IMR-90 (cell line): ENCODE measurements at regions not wholly inside any gene's neighbourhood (a gene's known extent, or its start where the extent isn't known, plus 50 kb on each side); places are given as distances from the start of the nearest gene placed in this dataset.

Experiments used
- ATAC-seq: fragments of 200-7000 bp; cut with Tn5 transposase; 2 replicates; pipeline ENCODE4 v1.9.1; 2020; ENCODE audit warnings: low read depth, mild to moderate bottlenecking, moderate library complexity
- BruUV-seq: library from RNA; stranded (reverse); fragments of 400-500 nt; replicated peaks from 2 replicates; lab custom pipeline; 2021; lab: Mats Ljungman, UMichigan
- CTCF ChIA-PET: fragments of 300-600 bp; formaldehyde crosslinking; extraction: SDS; loops from one replicate; lab custom pipeline; 2021; ENCODE audit warnings: antibody characterized with exemption; lab: Yijun Ruan, JAX
- POLR2A ChIA-PET: fragments of 300-600 bp; sonication (Branson Sonifier 250); formaldehyde crosslinking; loops from one replicate; lab custom pipeline; 2022; ENCODE audit warnings: antibody characterized with exemption; ENCODE audit not compliant: unreplicated experiment; lab: Charles Lee
- DNase-seq: peaks from one replicate; pipeline ENCODE4 v3.0.0; 2013
- H2AFZ ChIP-seq: replicated peaks from 2 replicates; pipeline ENCODE3; 2013; ENCODE audit warnings: low read length, mild to moderate bottlenecking; ENCODE audit not compliant: poor library complexity
- H2AK5ac ChIP-seq: 2 replicates; pipeline ENCODE4 v1.6.1; 2013; ENCODE audit warnings: low read depth, low read length, inconsistent platforms
- H2AK9ac ChIP-seq: replicated peaks from 2 replicates; pipeline ENCODE3; 2013; ENCODE audit warnings: mild to moderate bottlenecking, low read depth, low read length, moderate library complexity; ENCODE audit not compliant: poor library complexity
- H2BK120ac ChIP-seq: 2 replicates; pipeline ENCODE4 v1.6.1; 2013; ENCODE audit warnings: low read depth, low read length, inconsistent platforms
- H2BK15ac ChIP-seq: 3 replicates; pipeline ENCODE4 v1.6.1; 2013; ENCODE audit warnings: low read depth, low read length, inconsistent platforms
- H2BK20ac ChIP-seq: 2 replicates; pipeline ENCODE4 v1.6.1; 2013; ENCODE audit warnings: low read depth, mild to moderate bottlenecking, inconsistent platforms, low read length, moderate library complexity
- H2BK5ac ChIP-seq: 2 replicates; pipeline ENCODE4 v1.6.1; 2013; ENCODE audit warnings: mild to moderate bottlenecking, low read depth, low read length, inconsistent platforms; ENCODE audit not compliant: poor library complexity, severe bottlenecking
- H3K14ac ChIP-seq: replicated peaks from 2 replicates; pipeline ENCODE4 v1.6.1; 2013; ENCODE audit warnings: low read depth, low read length, inconsistent platforms
- H3K18ac ChIP-seq: 2 replicates; pipeline ENCODE4 v1.6.1; 2013; ENCODE audit warnings: low read depth, low read length, control low read depth
- H3K23ac ChIP-seq: 2 replicates; pipeline ENCODE4 v1.6.1; 2013; ENCODE audit warnings: low read depth, low read length, inconsistent platforms
- H3K27ac ChIP-seq: 2 replicates; pipeline ENCODE4 v1.5.1; 2013; ENCODE audit warnings: mild to moderate bottlenecking, control low read depth, low read length; ENCODE audit not compliant: insufficient read depth
- H3K27me3 ChIP-seq: 2 replicates; pipeline ENCODE4 v1.6.1; 2013; ENCODE audit warnings: low read length; ENCODE audit not compliant: control insufficient read depth, insufficient read depth
- H3K36me3 ChIP-seq: 2 replicates; pipeline ENCODE4 v1.6.1; 2013; ENCODE audit warnings: low read length, mixed read lengths; ENCODE audit not compliant: control insufficient read depth, insufficient read depth
- H3K4ac ChIP-seq: 2 replicates; pipeline ENCODE4 v1.6.1; 2013; ENCODE audit warnings: low read depth, low read length, inconsistent platforms
- H3K4me1 ChIP-seq: 2 replicates; pipeline ENCODE4 v1.6.1; 2013; ENCODE audit warnings: low read length, mixed read lengths; ENCODE audit not compliant: control insufficient read depth, insufficient read depth
- H3K4me2 ChIP-seq: 2 replicates; pipeline ENCODE4 v1.6.1; 2013; ENCODE audit warnings: low read depth, mild to moderate bottlenecking, control low read depth, low read length, moderate library complexity
- H3K4me3 ChIP-seq: 2 replicates; pipeline ENCODE4 v1.5.1; 2013; ENCODE audit warnings: low read depth, mild to moderate bottlenecking, control low read depth, low read length, moderate library complexity; ENCODE audit not compliant: insufficient read depth
- H3K56ac ChIP-seq: 2 replicates; pipeline ENCODE4 v1.6.1; 2013; ENCODE audit warnings: low read length, inconsistent platforms; ENCODE audit not compliant: insufficient read depth; ENCODE audit errors: extremely low read depth
- H3K79me1 ChIP-seq, 2 experiments: 2 replicates each; pipeline ENCODE4 v1.6.1; 2013; ENCODE audit warnings: low read length in 2 of 2, inconsistent platforms in 1 of 2, low read depth in 1 of 2
- H3K9ac ChIP-seq: 2 replicates; pipeline ENCODE4 v1.6.1; 2013; ENCODE audit warnings: low read depth, low read length, control low read depth
- H3K9me1 ChIP-seq: 2 replicates; pipeline ENCODE4 v1.6.1; 2013; ENCODE audit warnings: low read length, inconsistent platforms; ENCODE audit not compliant: insufficient read depth
- H3K9me3 ChIP-seq: 2 replicates; pipeline ENCODE4 v1.6.1; 2013; ENCODE audit warnings: low read length; ENCODE audit not compliant: control insufficient read depth, insufficient read depth
- H4K20me1 ChIP-seq: 2 replicates; pipeline ENCODE4 v1.6.1; 2013; ENCODE audit warnings: low read length, inconsistent platforms; ENCODE audit not compliant: insufficient read depth
- H4K5ac ChIP-seq: 2 replicates; pipeline ENCODE4 v1.6.1; 2013; ENCODE audit warnings: mild to moderate bottlenecking, low read depth, low read length, control low read depth
- H4K8ac ChIP-seq, 2 experiments: 2 replicates each; pipeline ENCODE4 v1.6.1; 2013; ENCODE audit warnings: low read depth in 2 of 2, low read length in 2 of 2, control low read depth in 1 of 2, inconsistent platforms in 1 of 2
- H4K91ac ChIP-seq: 2 replicates; pipeline ENCODE4 v1.6.1; 2013; ENCODE audit warnings: low read depth, low read length, inconsistent platforms; ENCODE audit not compliant: insufficient read depth
- BHLHE40 ChIP-seq: fragments of 150-350 bp; IDR thresholded peaks from 2 replicates; pipeline ENCODE4 v1.6.1; 2016; ENCODE audit warnings: mild to moderate bottlenecking, low read depth, low read length
- CEBPB ChIP-seq: IDR thresholded peaks from 2 replicates; pipeline ENCODE4 v1.6.1; 2012; ENCODE audit warnings: low read depth, low read length, improper control_type of control experiment
- CHD1 ChIP-seq: IDR thresholded peaks from 2 replicates; pipeline ENCODE4 v1.6.1; 2012; ENCODE audit warnings: low read depth, low read length, improper control_type of control experiment
- CTCF ChIP-seq: conservative IDR thresholded peaks from 2 replicates; pipeline ENCODE4 v1.5.1; 2012; ENCODE audit warnings: mild to moderate bottlenecking, low read depth, low read length, improper control_type of control experiment
- ELK1 ChIP-seq: fragments of 150-350 bp; IDR thresholded peaks from 2 replicates; pipeline ENCODE4 v1.6.1; 2016; ENCODE audit warnings: low read depth, mild to moderate bottlenecking, low read length, moderate library complexity, borderline replicate concordance
- FOS ChIP-seq: fragments of 150-350 bp; IDR thresholded peaks from 2 replicates; pipeline ENCODE4 v1.6.1; 2016; ENCODE audit warnings: low read depth, low read length
- MAFK ChIP-seq: IDR thresholded peaks from 2 replicates; pipeline ENCODE4 v1.6.1; 2012; ENCODE audit warnings: low read depth, low read length, improper control_type of control experiment
- MAZ ChIP-seq: IDR thresholded peaks from 2 replicates; pipeline ENCODE4 v1.6.1; 2012; ENCODE audit warnings: low read depth, mild to moderate bottlenecking, low read length, improper control_type of control experiment, moderate library complexity, borderline replicate concordance
- MXI1 ChIP-seq: IDR thresholded peaks from 2 replicates; pipeline ENCODE4 v1.6.1; 2012; ENCODE audit warnings: low read depth, mild to moderate bottlenecking, low read length, moderate library complexity, borderline replicate concordance
- NFE2L2 ChIP-seq: fragments of 150-350 bp; IDR thresholded peaks from 2 replicates; pipeline ENCODE4 v1.6.1; 2016; ENCODE audit warnings: low read depth, mild to moderate bottlenecking, low read length
- POLR2A ChIP-seq: IDR thresholded peaks from 2 replicates; pipeline ENCODE4 v1.6.1; 2012; ENCODE audit warnings: mild to moderate bottlenecking, low read depth, low read length
- RAD21 ChIP-seq: IDR thresholded peaks from 2 replicates; pipeline ENCODE4 v1.6.1; 2012; ENCODE audit warnings: low read length, improper control_type of control experiment
- RCOR1 ChIP-seq: IDR thresholded peaks from 2 replicates; pipeline ENCODE4 v1.6.1; 2012; ENCODE audit warnings: mild to moderate bottlenecking, low read length, improper control_type of control experiment; ENCODE audit not compliant: insufficient replicate concordance
- RFX5 ChIP-seq: IDR thresholded peaks from 2 replicates; pipeline ENCODE4 v1.8.0; 2012; ENCODE audit warnings: low read depth, mild to moderate bottlenecking, low read length, moderate library complexity
- SMC3 ChIP-seq: fragments of 150-350 bp; IDR thresholded peaks from 2 replicates; pipeline ENCODE4 v1.6.1; 2016; ENCODE audit warnings: low read depth, mild to moderate bottlenecking, antibody characterized with exemption, low read length, moderate library complexity
- USF2 ChIP-seq: fragments of 150-350 bp; IDR thresholded peaks from 2 replicates; pipeline ENCODE4 v1.6.1; 2017; ENCODE audit warnings: mild to moderate bottlenecking, antibody characterized with exemption, low read length, low read depth
- WGBS, 2 experiments: methylation state at CpG; one replicate each; pipeline versions ENCODE4 v1.1.5 to v1.1.7; 2013; ENCODE audit warnings: missing lambda C conversion rate in 2 of 2; ENCODE audit not compliant: insufficient read length in 1 of 2; ENCODE audit errors: extremely low coverage in 2 of 2; 5-methylcytosine and 5-hydroxymethylcytosine counted together
- dilution Hi-C: fragments of 300-500 bp; cut with HindIII; formaldehyde crosslinking; loops from one replicate; pipeline ENCODE4 v1.14.3; 2018; ENCODE audit warnings: low sequenced_read_pairs; ENCODE audit not compliant: unreplicated experiment
- in situ Hi-C: fragments of 300-500 bp; cut with MboI; formaldehyde crosslinking; loops from 3 replicates; pipeline ENCODE4 v1.14.3; 2019; ENCODE audit warnings: low sequenced_read_pairs, inconsistent platforms, mixed read lengths
- intact Hi-C: fragments of 100-400 bp; cut with micrococcal nuclease; formaldehyde crosslinking; loops from 2 replicates; pipeline ENCODE4 v1.10.0; 2022

- WGBS, 2 experiments = 73% methylated on average over 12 of the region's 24 CpGs; no CpG with 5 or more reads in 1 of the 2 experiments
- no peaks in the 10 kb centered on the region for H3K79me1 ChIP-seq
- no peak overlapping the region for H3K4ac ChIP-seq
- H3K9me3 ChIP-seq = peaks cover 29% of the 10 kb centered on the region
- no peak overlapping the region for H2BK120ac ChIP-seq
- TF ChIP-seq FOS (no peak), MAZ (no peak), RFX5 (no peak), ELK1 (no peak), NFE2L2 (no peak), RCOR1 (no peak), USF2 (no peak), CHD1 (no peak), CEBPB (no peak), CTCF (no peak), MAFK (no peak), BHLHE40 (no peak), RAD21 (no peak), POLR2A (no peak), MXI1 (no peak), SMC3 (no peak)
- no peak overlapping the region for H2BK15ac ChIP-seq
- no peak overlapping the region for H4K91ac ChIP-seq
- no peak overlapping the region for H2BK5ac ChIP-seq
- no peak overlapping the region for H3K56ac ChIP-seq
- ATAC-seq (no peak), DNase-seq (no peak)
- H3K27ac ChIP-seq = no peak overlapping the region
- ChIA-PET POLR2A (no interaction called here), CTCF (no interaction called here)
- H2BK20ac ChIP-seq = no peak overlapping the region
- H4K8ac ChIP-seq = no peak overlapping the region
- no peak overlapping the region for H3K18ac ChIP-seq
- H2AK5ac ChIP-seq = no peak overlapping the region
- H2AK9ac ChIP-seq = no peak overlapping the region
- intact Hi-C loops = no loop called here
- in situ Hi-C loops = no loop called here
- H3K23ac ChIP-seq = no peak overlapping the region
- dilution Hi-C loops = no loop called here
- no peaks in the 10 kb centered on the region for H3K9me1 ChIP-seq
- H3K4me1 ChIP-seq = no peaks in the 10 kb centered on the region
- no peaks in the 10 kb centered on the region for H3K36me3 ChIP-seq
- no peak overlapping the region for H3K14ac ChIP-seq
- no peaks in the 10 kb centered on the region for H3K27me3 ChIP-seq
- H4K20me1 ChIP-seq = no peaks in the 10 kb centered on the region
- H2AFZ ChIP-seq = no peak overlapping the region
- H3K4me3 ChIP-seq = no peak overlapping the region
- no peak overlapping the region for H3K9ac ChIP-seq
- no peak overlapping the region for H3K4me2 ChIP-seq
- no peak overlapping the region for H4K5ac ChIP-seq
- BruUV-seq = no TSS peak
Observed at GRCh38 chr1:5779608-5780323, 212.5 kb downstream of the NPHP4 start.
